ENCODE measurements at regions not wholly inside any gene's neighbourhood (a gene's known extent, or its start where the extent isn't known, plus 50 kb on each side); places are given as distances from the start of the nearest gene placed in this dataset.
A peak's percentile ranks its signal among the peaks of the same experiment; 100 is the strongest.

- Histone ChIP-seq H3K9me3 (no peaks in the 10 kb centered on the region), H3K4me3 (no peak overlapping the region), H3K36me3 (ENCODE audit: low read depth, missing control alignments) (no peaks in the 10 kb centered on the region), H3K27ac (no peak overlapping the region), H3K4me1 (no peaks in the 10 kb centered on the region), H3K27me3 (no peaks in the 10 kb centered on the region)
- TF ChIP-seq POLR2A (IDR thresholded peaks at IDR 0.05) (no peak), CTCF (IDR thresholded peaks at IDR 0.05) (no peak)
- no peak for DNase-seq
- 91% methylated on average over 1 of the region's 1 CpG for WGBS, 2 donors
- intact Hi-C loops (cut with DNase I; ENCODE audit: low total_unique reads): no loop called here
Observed at GRCh38 chr2:235399895-235400294, 93.9 kb upstream of the AGAP1 start.

DNA sequence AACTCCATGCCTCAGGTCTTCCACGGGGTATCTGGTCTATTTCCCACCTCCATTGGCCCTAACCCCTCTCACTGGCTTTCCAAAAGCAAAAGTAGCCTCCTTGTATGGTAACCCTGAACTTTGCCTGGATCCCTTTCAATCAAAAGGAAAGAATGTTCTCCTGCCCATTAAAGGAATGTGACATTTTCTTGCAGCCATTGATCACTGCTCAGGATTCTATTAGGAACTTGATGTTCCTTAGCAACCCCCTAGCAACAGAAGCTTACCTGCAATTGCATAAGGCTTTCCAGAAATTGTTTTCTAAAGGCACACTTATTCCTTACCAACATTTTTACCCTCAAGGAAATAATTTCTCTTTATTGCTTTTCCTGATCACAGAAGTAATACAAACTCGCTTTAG, 91.4 kb upstream of the AGAP1 start:
- 88 to 89% methylated on average over 2 of the region's 2 CpGs for WGBS, 2 donors
- Histone ChIP-seq H3K27me3 (no peaks in the 10 kb centered on the region), H3K27ac (no peak overlapping the region), H3K36me3 (ENCODE audit: low read depth, missing control alignments) (no peaks in the 10 kb centered on the region), H3K4me3 (no peak overlapping the region), H3K4me1 (peaks cover 4% of the 10 kb centered on the region), H3K9me3 (no peaks in the 10 kb centered on the region)
- TF ChIP-seq POLR2A (IDR thresholded peaks at IDR 0.05): no peak
- intact Hi-C loops (cut with DNase I; ENCODE audit: low total_unique reads): no loop called here
- DNase-seq: no peak

DNA sequence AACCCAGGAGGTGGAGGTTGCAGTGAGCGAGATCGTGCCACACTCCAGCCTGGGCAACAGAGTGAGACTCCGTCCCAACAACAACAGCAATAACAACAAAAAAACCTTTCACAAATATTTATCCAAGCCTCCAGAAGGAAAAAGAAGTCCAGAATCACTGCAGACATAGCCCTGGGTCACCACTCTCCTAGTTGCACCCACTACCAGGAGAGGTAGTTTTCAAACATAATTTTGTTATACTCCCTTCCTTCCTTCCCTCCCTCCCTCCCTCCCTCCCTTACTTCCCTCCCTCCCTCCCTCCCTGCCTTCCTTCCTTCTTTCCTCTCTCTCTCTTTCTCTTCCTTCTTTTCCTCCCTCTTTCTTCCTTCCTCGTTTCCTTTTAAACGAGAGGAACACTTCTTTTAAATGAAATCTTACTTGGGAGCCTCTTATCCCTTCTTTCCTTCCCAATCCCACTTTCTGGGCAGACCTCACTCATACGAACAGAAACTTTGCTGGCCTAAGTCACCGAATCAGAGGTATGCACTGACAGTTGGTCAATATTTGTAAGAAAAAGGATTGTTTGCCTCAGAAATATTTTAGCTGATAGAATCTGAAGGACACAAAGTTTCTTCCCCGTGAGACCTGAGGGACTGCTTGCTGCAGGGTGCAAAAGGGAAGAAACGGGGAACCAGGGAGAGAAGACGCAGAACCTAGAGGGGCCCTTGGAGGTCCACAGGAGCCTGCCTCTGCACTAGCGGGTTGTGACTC, 88.1 kb upstream of the AGAP1 start:
- Histone ChIP-seq H3K27me3 (no peaks in the 10 kb centered on the region), H3K27ac (peak overlapping the region in 1 of 2 donors; percentile 39), H3K36me3 (ENCODE audit: low read depth, missing control alignments) (no peaks in the 10 kb centered on the region), H3K4me3 (no peak overlapping the region), H3K9me3 (no peaks in the 10 kb centered on the region), H3K4me1 (peaks cover 4% of the 10 kb centered on the region)
- WGBS, 2 donors: 63 to 73% methylated on average over 11 of the region's 11 CpGs
- TF ChIP-seq CTCF (IDR thresholded peaks at IDR 0.05) (no peak), POLR2A (IDR thresholded peaks at IDR 0.05) (no peak)
- intact Hi-C loops (cut with DNase I; ENCODE audit: low total_unique reads): no loop called here
- DNase-seq: no peak

GRCh38 chr2:235406430-235406829, 87.4 kb upstream of the AGAP1 start:
- Histone ChIP-seq H3K27me3 (no peaks in the 10 kb centered on the region), H3K4me3 (no peak overlapping the region), H3K27ac (peak overlapping the region in 1 of 2 donors; percentile 39), H3K36me3 (ENCODE audit: low read depth, missing control alignments) (no peaks in the 10 kb centered on the region), H3K9me3 (no peaks in the 10 kb centered on the region), H3K4me1 (peaks cover 4% of the 10 kb centered on the region)
- WGBS, 2 donors: 10 to 29% methylated on average over 7 to 8 of the region's 8 CpGs
- no peak for TF ChIP-seq CTCF (IDR thresholded peaks at IDR 0.05)
- TF ChIP-seq POLR2A (IDR thresholded peaks at IDR 0.05): no peak
- peak; percentile 90 for DNase-seq
- intact Hi-C loops (cut with DNase I; ENCODE audit: low total_unique reads): no loop called here

- 95 to 98% methylated on average over 4 of the region's 4 CpGs for WGBS, 2 donors
- Histone ChIP-seq H3K27ac (no peak overlapping the region), H3K9me3 (no peaks in the 10 kb centered on the region), H3K36me3 (ENCODE audit: low read depth, missing control alignments) (no peaks in the 10 kb centered on the region), H3K4me3 (no peak overlapping the region), H3K27me3 (no peaks in the 10 kb centered on the region), H3K4me1 (no peaks in the 10 kb centered on the region)
- intact Hi-C loops (cut with DNase I; ENCODE audit: low total_unique reads): no loop called here
- DNase-seq: no peak
- TF ChIP-seq CTCF (IDR thresholded peaks at IDR 0.05) (no peak), POLR2A (IDR thresholded peaks at IDR 0.05) (no peak)
Observed at GRCh38 chr2:235411905-235412485, 81.8 kb upstream of the AGAP1 start.

All from testis (tissue), 2 donors.